AG09309 (cell line): ENCODE measurements at regions not wholly inside any gene's neighbourhood (a gene's known extent, or its start where the extent isn't known, plus 50 kb on each side); places are given as distances from the start of the nearest gene placed in this dataset.

Source experiments
- DNase-seq: peaks from one replicate; pipeline ENCODE4 v3.0.0-alpha.2; 2010; ENCODE audit warnings: low read depth
- H3K4me3 ChIP-seq: 2 replicates; pipeline ENCODE4 v1.5.1; 2011; ENCODE audit warnings: mild to moderate bottlenecking, low read depth, low read length, moderate library complexity; ENCODE audit not compliant: control insufficient read depth
- CTCF ChIP-seq: IDR thresholded peaks from 2 replicates; pipeline ENCODE4 v1.5.1; 2011; ENCODE audit warnings: mild to moderate bottlenecking, low read depth, low read length, inconsistent platforms; ENCODE audit not compliant: insufficient read depth, control insufficient read depth; ENCODE audit errors: missing control alignments

- no peak for TF ChIP-seq CTCF
- H3K4me3 ChIP-seq: no peak overlapping the region
- DNase-seq: no peak
Observed at GRCh38 chr17:59466946-59467801, 98.2 kb upstream of the DHX40 start.

- TF ChIP-seq CTCF: no peak
- no peak overlapping the region for H3K4me3 ChIP-seq
- DNase-seq: no peak
Observed at GRCh38 chr17:59469786-59470485, 95.5 kb upstream of the DHX40 start.

- no peak overlapping the region for H3K4me3 ChIP-seq
- no peak for DNase-seq
- no peak for TF ChIP-seq CTCF
Observed at GRCh38 chr17:59470624-59471297, 94.6 kb upstream of the DHX40 start.

- no peak for TF ChIP-seq CTCF
- no peak overlapping the region for H3K4me3 ChIP-seq
- DNase-seq: no peak
Observed at GRCh38 chr17:59476413-59476812, 89.0 kb upstream of the DHX40 start.

- TF ChIP-seq CTCF: no peak
- DNase-seq: no peak
- H3K4me3 ChIP-seq: no peak overlapping the region
Observed at GRCh38 chr17:59479141-59479540, 86.3 kb upstream of the DHX40 start.

- no peak for TF ChIP-seq CTCF
- no peak for DNase-seq
- no peak overlapping the region for H3K4me3 ChIP-seq
Observed at GRCh38 chr17:59483860-59484259, 81.5 kb upstream of the DHX40 start.
